HG02759 (cell line): ENCODE measurements at regions not wholly inside any gene's neighbourhood (a gene's known extent, or its start where the extent isn't known, plus 50 kb on each side); places are given as distances from the start of the nearest gene placed in this dataset.

ENCODE experiments used
- ATAC-seq: cut with Tn5 transposase; IDR thresholded peaks from one replicate; pipeline ENCODE4 v1.9.1; 2021; ENCODE audit warnings: mild to moderate bottlenecking, moderate library complexity; ENCODE audit not compliant: unreplicated experiment

GRCh38 chr20:51084593-51085377 is 61.9 kb upstream of the KCNG1 start:
- ATAC-seq = no peak

- ATAC-seq = no peak
Measured at GRCh38 chr20:51083447-51083846, 60.5 kb upstream of the KCNG1 start.

GRCh38 chr20:51082988-51083387 is 60.1 kb upstream of the KCNG1 start:
- no peak for ATAC-seq

- ATAC-seq = no peak
Measured at GRCh38 chr20:51080516-51080915, 57.6 kb upstream of the KCNG1 start.

- ATAC-seq = no peak
Measured at GRCh38 chr20:51079488-51079887, 56.6 kb upstream of the KCNG1 start.

GRCh38 chr20:51077686-51078060 is 54.8 kb upstream of the KCNG1 start:
- no peak for ATAC-seq

- ATAC-seq = no peak
Measured at GRCh38 chr20:51076786-51077685, 54.1 kb upstream of the KCNG1 start.

GRCh38 chr20:51074062-51074461 is 51.2 kb upstream of the KCNG1 start:
- ATAC-seq = no peak
